Endothelial cell (in vitro differentiated cells): ENCODE measurements at regions not wholly inside any gene's neighbourhood (a gene's known extent, or its start where the extent isn't known, plus 50 kb on each side); places are given as distances from the start of the nearest gene placed in this dataset.

ENCODE experiments used
- DNase-seq: peaks from one replicate; pipeline ENCODE4 v3.0.0; 2021; ENCODE audit warnings: low spot score
- H3K27ac Mint-ChIP-seq: one replicate; pipeline ENCODE4 v1.8.0; 2021; ENCODE audit warnings: mixed read lengths, inconsistent platforms; ENCODE audit not compliant: unreplicated experiment
- H3K27me3 Mint-ChIP-seq: one replicate; pipeline ENCODE4 v1.8.0; 2021; ENCODE audit warnings: mild to moderate bottlenecking, moderate library complexity, mixed read lengths, inconsistent platforms; ENCODE audit not compliant: unreplicated experiment
- H3K36me3 Mint-ChIP-seq: one replicate; pipeline ENCODE4 v1.8.0; 2021; ENCODE audit warnings: mild to moderate bottlenecking, low read depth, mixed read lengths, inconsistent platforms; ENCODE audit not compliant: unreplicated experiment
- H3K4me1 Mint-ChIP-seq: one replicate; pipeline ENCODE4 v1.8.0; 2021; ENCODE audit warnings: mild to moderate bottlenecking, mixed read lengths, inconsistent platforms; ENCODE audit not compliant: unreplicated experiment
- H3K4me3 Mint-ChIP-seq: one replicate; pipeline ENCODE4 v1.8.0; 2021; ENCODE audit warnings: mild to moderate bottlenecking, mixed read lengths, inconsistent platforms; ENCODE audit not compliant: unreplicated experiment
- H3K9me3 Mint-ChIP-seq: one replicate; pipeline ENCODE4 v1.8.0; 2021; ENCODE audit warnings: mixed read lengths, inconsistent platforms; ENCODE audit not compliant: unreplicated experiment
- CTCF ChIP-seq: fragments of 200-600 bp; sonication (generic); IDR thresholded peaks from one replicate; pipeline ENCODE4 v1.5.0; 2021; ENCODE audit warnings: antibody characterized with exemption; ENCODE audit not compliant: unreplicated experiment

DNA sequence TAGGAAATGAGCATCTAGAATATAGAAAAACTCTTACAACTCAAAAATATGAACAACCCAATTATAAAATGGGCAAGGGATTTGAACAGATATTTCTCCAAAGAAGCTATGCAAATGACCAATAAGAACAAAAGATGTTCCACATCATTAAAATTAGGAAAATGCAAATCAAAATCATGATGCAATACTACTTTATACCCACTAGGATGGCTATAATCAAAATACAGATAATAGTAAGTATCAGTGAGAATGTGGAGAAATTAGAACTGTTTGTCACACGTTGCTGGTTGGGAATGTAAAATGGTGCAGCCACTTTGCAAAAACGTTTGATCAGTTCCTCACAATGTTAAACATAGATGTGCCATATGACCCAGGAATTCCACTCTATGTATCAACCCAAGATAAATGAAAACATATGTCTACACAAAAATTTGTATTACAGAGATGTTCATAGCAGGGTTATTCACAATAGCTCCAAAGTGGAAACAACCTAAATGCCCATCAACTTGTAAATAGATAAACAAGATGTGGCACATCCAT is 558.4 kb downstream of the SLC4A3 start:
- H3K36me3 Mint-ChIP-seq = peaks cover 5% of the 10 kb centered on the region
- H3K27me3 Mint-ChIP-seq = no peaks in the 10 kb centered on the region
- TF ChIP-seq CTCF = peak; percentile 45
- H3K4me3 Mint-ChIP-seq = no peak overlapping the region
- DNase-seq = no peak
- H3K9me3 Mint-ChIP-seq = no peaks in the 10 kb centered on the region
- H3K27ac Mint-ChIP-seq = no peak overlapping the region
- H3K4me1 Mint-ChIP-seq = peaks cover 7% of the 10 kb centered on the region

- Mint-ChIP-seq H3K4me1 (peaks cover 8% of the 10 kb centered on the region), H3K4me3 (no peak overlapping the region), H3K9me3 (peaks cover 4% of the 10 kb centered on the region), H3K36me3 (peaks cover 9% of the 10 kb centered on the region), H3K27me3 (peaks cover 7% of the 10 kb centered on the region), H3K27ac (no peak overlapping the region)
- no peak for TF ChIP-seq CTCF
- no peak for DNase-seq
Measured at GRCh38 chr2:220188031-220188430, 560.6 kb downstream of the SLC4A3 start.

- Mint-ChIP-seq H3K27ac (no peak overlapping the region), H3K4me1 (peaks cover 8% of the 10 kb centered on the region), H3K9me3 (peaks cover 4% of the 10 kb centered on the region), H3K4me3 (no peak overlapping the region), H3K27me3 (peaks cover 7% of the 10 kb centered on the region), H3K36me3 (peaks cover 9% of the 10 kb centered on the region)
- DNase-seq = no peak
- TF ChIP-seq CTCF = no peak
Measured at GRCh38 chr2:220191031-220191430, 563.6 kb downstream of the SLC4A3 start.

DNA sequence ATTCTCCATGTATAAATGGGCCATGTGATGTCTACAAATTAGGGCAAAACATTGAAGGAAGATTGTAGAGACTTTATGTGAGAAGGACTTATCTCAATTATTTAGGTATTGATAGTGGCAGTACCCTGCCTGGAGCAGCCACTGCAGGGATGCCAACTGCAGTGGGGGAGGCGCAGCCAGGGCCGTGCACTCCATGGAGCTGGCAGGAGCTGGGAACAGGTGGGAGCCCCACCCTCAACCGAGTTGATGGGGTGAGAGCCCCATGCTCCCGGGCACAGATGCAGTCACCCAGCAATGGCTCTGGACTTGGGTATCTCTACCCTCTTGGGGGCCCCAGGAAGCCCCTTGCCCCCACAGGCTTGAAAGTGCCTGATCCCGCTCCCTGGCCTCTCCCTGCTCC is 564.3 kb downstream of the SLC4A3 start:
- peaks cover 9% of the 10 kb centered on the region for H3K36me3 Mint-ChIP-seq
- peak overlapping the region; percentile 53 for H3K27ac Mint-ChIP-seq
- H3K9me3 Mint-ChIP-seq = peaks cover 4% of the 10 kb centered on the region
- TF ChIP-seq CTCF = no peak
- H3K27me3 Mint-ChIP-seq = peaks cover 7% of the 10 kb centered on the region
- DNase-seq = no peak
- H3K4me3 Mint-ChIP-seq = no peak overlapping the region
- peaks cover 8% of the 10 kb centered on the region for H3K4me1 Mint-ChIP-seq

DNA sequence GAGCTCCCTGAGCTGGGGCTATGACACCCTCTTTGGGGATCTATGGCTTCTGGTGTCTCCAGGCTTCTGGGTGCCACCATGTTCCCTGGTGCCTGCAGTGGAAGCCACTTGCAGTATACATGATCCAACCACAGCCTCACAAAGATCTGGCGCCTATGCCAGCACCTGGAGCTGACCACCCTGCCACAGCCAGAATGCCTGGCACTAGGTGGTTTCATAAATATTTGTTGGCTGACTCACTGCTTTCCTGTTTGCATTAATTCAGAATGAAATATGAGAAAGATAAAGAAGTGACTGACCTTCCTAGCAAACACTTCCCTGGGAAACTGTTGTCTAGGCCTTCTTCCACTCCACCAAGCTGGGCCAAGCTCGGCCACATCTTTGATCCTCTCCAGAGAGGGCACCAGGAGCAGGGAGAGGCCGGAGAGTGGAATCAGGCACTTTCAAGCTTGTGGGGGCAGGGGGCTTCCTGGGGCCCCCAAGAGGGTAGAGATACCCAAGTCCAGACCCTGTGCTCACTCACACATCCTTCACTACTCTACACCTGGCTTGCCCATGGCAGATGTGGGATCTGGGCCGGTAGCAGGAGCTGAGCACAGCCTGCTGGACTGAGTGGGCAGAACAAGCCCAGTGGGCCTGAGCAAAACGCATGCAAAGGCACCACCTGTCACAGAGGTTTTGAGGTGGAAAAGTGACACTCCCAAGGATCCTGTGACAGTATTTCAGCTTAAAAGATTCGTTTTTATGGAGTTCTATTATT is 565.7 kb downstream of the SLC4A3 start:
- TF ChIP-seq CTCF = no peak
- Mint-ChIP-seq H3K36me3 (peaks cover 9% of the 10 kb centered on the region), H3K9me3 (peaks cover 4% of the 10 kb centered on the region), H3K27me3 (peaks cover 7% of the 10 kb centered on the region), H3K27ac (no peak overlapping the region), H3K4me3 (no peak overlapping the region), H3K4me1 (peaks cover 8% of the 10 kb centered on the region)
- no peak for DNase-seq
